Panc1 (cell line): ENCODE measurements at regions not wholly inside any gene's neighbourhood (a gene's known extent, or its start where the extent isn't known, plus 50 kb on each side); places are given as distances from the start of the nearest gene placed in this dataset.

Experiments
- ATAC-seq: fragments of 200-7000 bp; cut with Tn5 transposase; 2 replicates; pipeline ENCODE4 v1.9.1; 2020; ENCODE audit warnings: mild to moderate bottlenecking, moderate library complexity
- BruUV-seq: library from RNA; stranded (reverse); fragments of 400-500 nt; replicated peaks from 2 replicates; lab custom pipeline; 2021; lab: Mats Ljungman, UMichigan
- CTCF ChIA-PET: fragments of 300-600 bp; sonication (Branson Sonifier 250); formaldehyde crosslinking; loops from one replicate; lab custom pipeline; 2022; ENCODE audit warnings: antibody characterized with exemption; lab: Charles Lee
- POLR2A ChIA-PET: fragments of 300-600 bp; sonication (Branson Sonifier 250); formaldehyde crosslinking; loops from one replicate; lab custom pipeline; 2022; ENCODE audit warnings: antibody characterized with exemption; lab: Charles Lee
- DNase-seq: peaks from one replicate; pipeline ENCODE4 v3.0.0-alpha.2; 2010; ENCODE audit warnings: low read depth, low spot score
- H3K27ac ChIP-seq: 2 replicates; pipeline ENCODE4 v1.5.1; 2011; ENCODE audit warnings: mild to moderate bottlenecking, low read length, inconsistent platforms
- H3K27me3 ChIP-seq: fragments of 200-500 bp; sonication (Bioruptor generic); 2 replicates; pipeline ENCODE4 v1.6.0; 2014; ENCODE audit warnings: low read length, inconsistent platforms; ENCODE audit not compliant: control insufficient read depth, insufficient read depth
- H3K36me3 ChIP-seq: fragments of 200-500 bp; sonication (Bioruptor generic); 2 replicates; pipeline ENCODE4 v1.5.1; 2014; ENCODE audit warnings: inconsistent platforms, mild to moderate bottlenecking, low read length, moderate library complexity; ENCODE audit not compliant: control insufficient read depth, insufficient read depth
- H3K4me1 ChIP-seq: 2 replicates; pipeline ENCODE4 v1.5.1; 2011; ENCODE audit warnings: inconsistent platforms, mild to moderate bottlenecking, low read length, moderate library complexity; ENCODE audit not compliant: control insufficient read depth, insufficient read depth
- H3K4me3 ChIP-seq, 2 experiments: 2 replicates each; pipeline ENCODE4 v1.5.1; 2011 to 2012; ENCODE audit warnings: low read depth in 2 of 2, low read length in 2 of 2, mild to moderate bottlenecking in 2 of 2, inconsistent platforms in 1 of 2, moderate library complexity in 1 of 2
- H3K9me3 ChIP-seq: fragments of 200-500 bp; sonication (Bioruptor generic); 2 replicates; pipeline ENCODE4 v1.5.1; 2014; ENCODE audit warnings: low read depth, mild to moderate bottlenecking, inconsistent platforms, low read length, moderate library complexity; ENCODE audit not compliant: control insufficient read depth, insufficient read depth
- POLR2AphosphoS5 ChIP-seq: IDR thresholded peaks from 2 replicates; pipeline ENCODE4 v1.6.1; 2012; ENCODE audit warnings: mild to moderate bottlenecking, low read depth, low read length, moderate library complexity
- SIN3A ChIP-seq: IDR thresholded peaks from 2 replicates; pipeline ENCODE4 v1.6.1; 2012; ENCODE audit warnings: low read depth, mild to moderate bottlenecking, low read length, moderate library complexity, borderline replicate concordance; ENCODE audit not compliant: insufficient read depth
- TCF7L2 ChIP-seq: IDR thresholded peaks from 2 replicates; pipeline ENCODE4 v1.6.1; 2011; ENCODE audit warnings: mild to moderate bottlenecking, low read depth, low read length, inconsistent platforms
- in situ Hi-C: cut with HindIII; loops from 2 replicates; pipeline ENCODE4 v1.10.0; 2016; ENCODE audit warnings: low sequenced_read_pairs, low pct_unique_long_range_greater_than_20kb
- intact Hi-C: fragments of 100-400 bp; cut with micrococcal nuclease; formaldehyde crosslinking; loops from one replicate; pipeline ENCODE4 v1.10.0; 2022; ENCODE audit not compliant: unreplicated experiment
- TF ChIP-seq, protein P1 (sequence below): fragments of 450-650 bp; IDR thresholded peaks from 2 replicates; pipeline ENCODE4 v1.5.1; 2017; ENCODE audit warnings: mild to moderate bottlenecking
- TF ChIP-seq, protein P2 (sequence below), 2 experiments: IDR thresholded peaks; 2 replicates each; pipeline ENCODE4 v1.6.1; 2011 to 2012; ENCODE audit warnings: low read depth in 2 of 2, control low read depth in 1 of 2, low read length in 1 of 2, mild to moderate bottlenecking in 1 of 2, moderate library complexity in 1 of 2; ENCODE audit not compliant: insufficient read depth in 1 of 2

DNA sequence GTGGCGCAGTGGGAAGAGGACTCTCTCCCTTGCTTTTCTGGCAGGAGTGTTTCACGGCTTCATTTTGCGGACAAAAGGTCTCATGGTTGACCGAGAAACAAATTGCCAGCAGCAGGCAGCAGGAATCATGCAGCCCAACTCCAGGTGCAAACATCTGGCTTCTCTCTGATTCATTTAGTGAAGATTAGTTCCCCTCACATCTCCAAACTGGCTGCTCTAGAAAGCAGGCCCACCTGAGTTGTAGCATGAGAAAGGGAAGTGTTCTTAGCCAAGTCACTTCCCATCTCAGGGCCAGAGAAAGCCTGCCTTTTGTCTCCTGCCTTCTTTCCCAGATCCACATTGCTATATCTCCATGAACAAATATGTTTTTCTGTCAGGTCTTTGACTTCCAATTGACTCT, 120.8 kb upstream of the CCDC196 start:
- Histone ChIP-seq H3K9me3 (no peaks in the 10 kb centered on the region), H3K27ac (no peak overlapping the region), H3K4me3 (no peak overlapping the region), H3K4me1 (no peaks in the 10 kb centered on the region), H3K27me3 (peaks cover 2% of the 10 kb centered on the region), H3K36me3 (no peaks in the 10 kb centered on the region)
- in situ Hi-C loops: no loop called here
- no TSS peak for BruUV-seq
- DNase-seq: no peak
- no peak for ATAC-seq
- POLR2A ChIA-PET: no interaction called here
- CTCF ChIA-PET: no interaction called here
- intact Hi-C loops: no loop called here
- TF ChIP-seq, protein P1, sequence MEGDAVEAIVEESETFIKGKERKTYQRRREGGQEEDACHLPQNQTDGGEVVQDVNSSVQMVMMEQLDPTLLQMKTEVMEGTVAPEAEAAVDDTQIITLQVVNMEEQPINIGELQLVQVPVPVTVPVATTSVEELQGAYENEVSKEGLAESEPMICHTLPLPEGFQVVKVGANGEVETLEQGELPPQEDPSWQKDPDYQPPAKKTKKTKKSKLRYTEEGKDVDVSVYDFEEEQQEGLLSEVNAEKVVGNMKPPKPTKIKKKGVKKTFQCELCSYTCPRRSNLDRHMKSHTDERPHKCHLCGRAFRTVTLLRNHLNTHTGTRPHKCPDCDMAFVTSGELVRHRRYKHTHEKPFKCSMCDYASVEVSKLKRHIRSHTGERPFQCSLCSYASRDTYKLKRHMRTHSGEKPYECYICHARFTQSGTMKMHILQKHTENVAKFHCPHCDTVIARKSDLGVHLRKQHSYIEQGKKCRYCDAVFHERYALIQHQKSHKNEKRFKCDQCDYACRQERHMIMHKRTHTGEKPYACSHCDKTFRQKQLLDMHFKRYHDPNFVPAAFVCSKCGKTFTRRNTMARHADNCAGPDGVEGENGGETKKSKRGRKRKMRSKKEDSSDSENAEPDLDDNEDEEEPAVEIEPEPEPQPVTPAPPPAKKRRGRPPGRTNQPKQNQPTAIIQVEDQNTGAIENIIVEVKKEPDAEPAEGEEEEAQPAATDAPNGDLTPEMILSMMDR: no peak
- TF ChIP-seq SIN3A (no peak), TCF7L2 (no peak), POLR2AphosphoS5 (no peak)
- TF ChIP-seq, protein P2, sequence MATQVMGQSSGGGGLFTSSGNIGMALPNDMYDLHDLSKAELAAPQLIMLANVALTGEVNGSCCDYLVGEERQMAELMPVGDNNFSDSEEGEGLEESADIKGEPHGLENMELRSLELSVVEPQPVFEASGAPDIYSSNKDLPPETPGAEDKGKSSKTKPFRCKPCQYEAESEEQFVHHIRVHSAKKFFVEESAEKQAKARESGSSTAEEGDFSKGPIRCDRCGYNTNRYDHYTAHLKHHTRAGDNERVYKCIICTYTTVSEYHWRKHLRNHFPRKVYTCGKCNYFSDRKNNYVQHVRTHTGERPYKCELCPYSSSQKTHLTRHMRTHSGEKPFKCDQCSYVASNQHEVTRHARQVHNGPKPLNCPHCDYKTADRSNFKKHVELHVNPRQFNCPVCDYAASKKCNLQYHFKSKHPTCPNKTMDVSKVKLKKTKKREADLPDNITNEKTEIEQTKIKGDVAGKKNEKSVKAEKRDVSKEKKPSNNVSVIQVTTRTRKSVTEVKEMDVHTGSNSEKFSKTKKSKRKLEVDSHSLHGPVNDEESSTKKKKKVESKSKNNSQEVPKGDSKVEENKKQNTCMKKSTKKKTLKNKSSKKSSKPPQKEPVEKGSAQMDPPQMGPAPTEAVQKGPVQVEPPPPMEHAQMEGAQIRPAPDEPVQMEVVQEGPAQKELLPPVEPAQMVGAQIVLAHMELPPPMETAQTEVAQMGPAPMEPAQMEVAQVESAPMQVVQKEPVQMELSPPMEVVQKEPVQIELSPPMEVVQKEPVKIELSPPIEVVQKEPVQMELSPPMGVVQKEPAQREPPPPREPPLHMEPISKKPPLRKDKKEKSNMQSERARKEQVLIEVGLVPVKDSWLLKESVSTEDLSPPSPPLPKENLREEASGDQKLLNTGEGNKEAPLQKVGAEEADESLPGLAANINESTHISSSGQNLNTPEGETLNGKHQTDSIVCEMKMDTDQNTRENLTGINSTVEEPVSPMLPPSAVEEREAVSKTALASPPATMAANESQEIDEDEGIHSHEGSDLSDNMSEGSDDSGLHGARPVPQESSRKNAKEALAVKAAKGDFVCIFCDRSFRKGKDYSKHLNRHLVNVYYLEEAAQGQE (IDR thresholded peaks at IDR 0.05; ENCODE audit: insufficient read depth in 1 of 2, low read depth in 2 of 2, low read length in 1 of 2): no peak

DNA sequence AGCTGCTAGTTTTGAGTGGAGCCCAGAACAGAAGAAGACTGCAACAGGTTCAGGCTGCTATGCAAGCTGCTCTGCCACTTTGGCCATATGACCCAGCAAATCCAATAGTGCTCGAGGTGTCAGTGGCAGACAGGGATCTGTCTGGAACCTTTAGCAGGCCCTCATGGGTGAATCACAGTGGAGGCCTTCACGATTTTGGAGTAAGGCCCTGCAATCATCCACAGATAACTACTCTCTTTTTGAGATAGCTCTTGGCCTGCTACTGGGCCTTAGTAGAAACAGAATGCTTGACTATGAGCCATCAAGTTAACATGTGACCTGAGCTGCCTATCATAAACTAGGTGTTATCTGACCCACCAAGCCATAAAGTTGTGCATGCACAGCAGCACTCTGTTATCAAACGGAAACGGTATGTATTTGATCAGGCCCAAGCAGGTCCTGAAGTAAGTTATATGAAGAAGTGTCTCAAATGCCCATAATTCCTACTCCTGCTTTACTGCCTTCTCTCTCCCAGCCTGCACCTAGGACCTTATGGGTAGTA, 116.9 kb upstream of the CCDC196 start:
- ATAC-seq: no peak
- in situ Hi-C loops (no loop called here), intact Hi-C loops (no loop called here)
- Histone ChIP-seq H3K27ac (no peak overlapping the region), H3K4me3 (no peak overlapping the region), H3K9me3 (no peaks in the 10 kb centered on the region), H3K36me3 (no peaks in the 10 kb centered on the region), H3K27me3 (no peaks in the 10 kb centered on the region; the same call in 1 of the 2 replicates), H3K4me1 (no peaks in the 10 kb centered on the region)
- TF ChIP-seq, protein P1: no peak
- TF ChIP-seq, protein P2 (IDR thresholded peaks at IDR 0.05; ENCODE audit: insufficient read depth in 1 of 2, low read depth in 2 of 2, low read length in 1 of 2): no peak
- TF ChIP-seq TCF7L2 (no peak), SIN3A (no peak), POLR2AphosphoS5 (no peak)
- BruUV-seq: no TSS peak
- ChIA-PET POLR2A (no interaction called here), CTCF (interaction anchor here (1.1 kb wide), 1 partner anchor 10 kb away, joined by 4 read pairs; no protein-coding TSS in a partner anchor)
- DNase-seq: no peak
